OCI-LY3 (cell line): ENCODE measurements at regions not wholly inside any gene's neighbourhood (a gene's known extent, or its start where the extent isn't known, plus 50 kb on each side); places are given as distances from the start of the nearest gene placed in this dataset.

Experiments
- H2AFZ ChIP-seq: fragments of 200-600, 300-600 bp; shearing (Covaris generic); 2 replicates; pipeline ENCODE4 v1.6.0; 2014; ENCODE audit warnings: antibody characterized with exemption, low read depth, low read length
- H3K27ac ChIP-seq: fragments of 200-600, 300-600 bp; sonication (generic); 2 replicates; pipeline ENCODE4 v1.5.1; 2014; ENCODE audit warnings: mild to moderate bottlenecking, low read length, moderate library complexity, mixed read lengths
- H3K27me3 ChIP-seq: fragments of 200-600, 300-600 bp; sonication (generic); 2 replicates; pipeline ENCODE4 v1.6.1; 2014; ENCODE audit warnings: low read depth, low read length, mixed read lengths
- H3K36me3 ChIP-seq: fragments of 200-600, 300-600 bp; sonication (generic); replicated peaks from 2 replicates; pipeline ENCODE3; 2014; ENCODE audit warnings: low read depth, low read length, mixed read lengths
- H3K4me1 ChIP-seq: fragments of 300-600, 200-600 bp; sonication (generic); 2 replicates; pipeline ENCODE4 v1.6.1; 2014; ENCODE audit warnings: low read length, mixed read lengths
- H3K4me2 ChIP-seq: fragments of 200-600, 300-600 bp; sonication (generic); 2 replicates; pipeline ENCODE4 v1.6.1; 2014; ENCODE audit warnings: low read length, mixed read lengths
- H3K4me3 ChIP-seq: fragments of 300-600, 200-600 bp; sonication (generic); 2 replicates; pipeline ENCODE4 v1.5.1; 2014; ENCODE audit warnings: antibody characterized with exemption, mild to moderate bottlenecking, low read length, moderate library complexity
- H3K79me2 ChIP-seq: fragments of 300-600, 200-600 bp; shearing (Covaris generic); 2 replicates; pipeline ENCODE4 v1.6.1; 2014; ENCODE audit warnings: mild to moderate bottlenecking, low read length, mixed read lengths
- H3K9ac ChIP-seq: fragments of 300-600, 200-600 bp; shearing (Covaris generic); 2 replicates; pipeline ENCODE4 v1.6.0; 2014; ENCODE audit warnings: mild to moderate bottlenecking, low read length, moderate library complexity
- H3K9me3 ChIP-seq: fragments of 200-600, 300-600 bp; shearing (Covaris generic); 2 replicates; pipeline ENCODE4 v1.6.1; 2014; ENCODE audit warnings: low read length, mixed read lengths; ENCODE audit not compliant: insufficient read depth
- H4K20me1 ChIP-seq: fragments of 200-600, 300-600 bp; sonication (generic); 2 replicates; pipeline ENCODE4 v1.6.1; 2016; ENCODE audit warnings: low read length, mixed read lengths; ENCODE audit not compliant: insufficient read depth
- EZH2phosphoT487 ChIP-seq: fragments of 200-600 bp; shearing (Covaris generic); IDR thresholded peaks from 2 replicates; pipeline ENCODE4 v1.6.1; 2018; ENCODE audit warnings: antibody characterized with exemption, mixed run types, low read depth
- TF ChIP-seq, protein P1 (sequence below): fragments of 200-600, 300-600 bp; sonication (generic); IDR thresholded peaks from 2 replicates; pipeline ENCODE4 v1.5.1; 2014; ENCODE audit warnings: antibody characterized with exemption, low read length, low read depth

DNA sequence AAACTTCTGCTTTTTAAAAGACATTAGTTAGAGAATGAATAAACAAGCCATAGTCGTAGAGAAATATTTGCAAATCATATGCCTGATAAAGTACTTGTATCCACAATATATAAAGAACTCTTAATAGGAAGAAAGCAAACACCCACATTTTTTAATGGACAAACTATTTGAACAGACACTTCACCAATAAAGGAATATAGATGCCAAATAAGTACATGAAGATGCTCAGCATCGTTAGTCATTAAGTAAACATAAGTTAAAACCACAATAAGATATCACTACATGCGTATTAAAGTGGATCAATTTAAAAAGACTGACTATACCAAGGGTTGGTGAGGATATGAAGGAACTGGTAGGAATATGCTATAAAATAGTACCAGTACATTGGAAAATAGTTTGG is 142.3 kb upstream of the ZC3H11B start:
- no peak overlapping the region for H3K9ac ChIP-seq
- H3K9me3 ChIP-seq: no peaks in the 10 kb centered on the region
- H4K20me1 ChIP-seq: no peaks in the 10 kb centered on the region
- no peaks in the 10 kb centered on the region for H3K79me2 ChIP-seq
- no peaks in the 10 kb centered on the region for H3K4me1 ChIP-seq
- H3K36me3 ChIP-seq: no peaks in the 10 kb centered on the region
- no peak overlapping the region for H3K4me3 ChIP-seq
- no peak overlapping the region for H3K27ac ChIP-seq
- H2AFZ ChIP-seq: no peak overlapping the region
- H3K27me3 ChIP-seq: no peaks in the 10 kb centered on the region; the same call in 1 of the 2 replicates
- H3K4me2 ChIP-seq: no peak overlapping the region
- TF ChIP-seq, protein P1, sequence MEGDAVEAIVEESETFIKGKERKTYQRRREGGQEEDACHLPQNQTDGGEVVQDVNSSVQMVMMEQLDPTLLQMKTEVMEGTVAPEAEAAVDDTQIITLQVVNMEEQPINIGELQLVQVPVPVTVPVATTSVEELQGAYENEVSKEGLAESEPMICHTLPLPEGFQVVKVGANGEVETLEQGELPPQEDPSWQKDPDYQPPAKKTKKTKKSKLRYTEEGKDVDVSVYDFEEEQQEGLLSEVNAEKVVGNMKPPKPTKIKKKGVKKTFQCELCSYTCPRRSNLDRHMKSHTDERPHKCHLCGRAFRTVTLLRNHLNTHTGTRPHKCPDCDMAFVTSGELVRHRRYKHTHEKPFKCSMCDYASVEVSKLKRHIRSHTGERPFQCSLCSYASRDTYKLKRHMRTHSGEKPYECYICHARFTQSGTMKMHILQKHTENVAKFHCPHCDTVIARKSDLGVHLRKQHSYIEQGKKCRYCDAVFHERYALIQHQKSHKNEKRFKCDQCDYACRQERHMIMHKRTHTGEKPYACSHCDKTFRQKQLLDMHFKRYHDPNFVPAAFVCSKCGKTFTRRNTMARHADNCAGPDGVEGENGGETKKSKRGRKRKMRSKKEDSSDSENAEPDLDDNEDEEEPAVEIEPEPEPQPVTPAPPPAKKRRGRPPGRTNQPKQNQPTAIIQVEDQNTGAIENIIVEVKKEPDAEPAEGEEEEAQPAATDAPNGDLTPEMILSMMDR: no peak
- TF ChIP-seq EZH2phosphoT487: no peak

DNA sequence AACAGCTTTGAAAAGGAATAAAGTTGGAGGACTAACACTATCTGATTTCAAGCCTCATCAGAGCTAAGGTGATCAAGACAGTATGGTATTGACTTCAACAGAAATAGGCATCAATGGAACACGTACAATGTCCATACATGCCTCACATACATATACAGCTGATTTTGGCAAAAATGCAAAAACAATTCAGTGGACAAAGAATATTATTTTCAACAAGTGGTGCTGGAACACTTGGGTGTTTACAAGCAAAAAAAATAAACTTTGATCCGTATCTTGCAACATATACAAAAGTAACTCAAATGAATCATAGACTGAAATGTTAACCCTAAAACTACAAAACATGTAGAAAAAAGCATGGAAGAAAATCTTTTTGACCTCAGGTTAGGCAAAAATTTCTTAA is 141.9 kb upstream of the ZC3H11B start:
- Histone ChIP-seq H3K9ac (no peak overlapping the region), H3K79me2 (no peaks in the 10 kb centered on the region), H2AFZ (no peak overlapping the region), H4K20me1 (no peaks in the 10 kb centered on the region), H3K4me2 (no peak overlapping the region), H3K36me3 (no peaks in the 10 kb centered on the region), H3K4me1 (no peaks in the 10 kb centered on the region), H3K9me3 (no peaks in the 10 kb centered on the region), H3K27ac (no peak overlapping the region), H3K27me3 (no peaks in the 10 kb centered on the region; the same call in 1 of the 2 replicates), H3K4me3 (no peak overlapping the region)
- no peak for TF ChIP-seq EZH2phosphoT487
- TF ChIP-seq, protein P1: no peak

DNA sequence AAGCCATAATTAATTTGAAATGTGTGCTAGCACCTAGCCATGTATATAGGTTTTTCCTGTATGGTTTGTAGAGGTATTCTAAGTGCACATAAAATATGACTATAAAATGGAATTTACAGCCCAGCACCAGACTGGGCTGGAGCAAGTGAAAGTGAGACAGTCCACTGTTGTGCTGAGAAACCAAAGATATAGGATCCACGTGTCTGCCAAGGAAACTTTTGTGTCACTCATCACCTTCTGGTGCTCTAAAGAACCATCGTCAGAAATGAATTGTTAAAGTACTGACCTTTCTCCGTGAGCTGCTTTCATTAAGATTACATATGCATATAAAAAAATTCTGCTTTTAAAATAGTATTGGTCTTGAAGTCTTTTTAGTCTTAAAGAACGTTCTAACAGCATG is 141.0 kb upstream of the ZC3H11B start:
- H3K9ac ChIP-seq: no peak overlapping the region
- no peaks in the 10 kb centered on the region for H4K20me1 ChIP-seq
- H3K27ac ChIP-seq: no peak overlapping the region
- no peaks in the 10 kb centered on the region for H3K36me3 ChIP-seq
- TF ChIP-seq, protein P1: no peak
- no peak for TF ChIP-seq EZH2phosphoT487
- H3K27me3 ChIP-seq: no peaks in the 10 kb centered on the region; the same call in 1 of the 2 replicates
- H2AFZ ChIP-seq: no peak overlapping the region
- H3K79me2 ChIP-seq: no peaks in the 10 kb centered on the region
- H3K4me1 ChIP-seq: no peaks in the 10 kb centered on the region
- H3K4me3 ChIP-seq: no peak overlapping the region
- no peaks in the 10 kb centered on the region for H3K9me3 ChIP-seq
- no peak overlapping the region for H3K4me2 ChIP-seq

DNA sequence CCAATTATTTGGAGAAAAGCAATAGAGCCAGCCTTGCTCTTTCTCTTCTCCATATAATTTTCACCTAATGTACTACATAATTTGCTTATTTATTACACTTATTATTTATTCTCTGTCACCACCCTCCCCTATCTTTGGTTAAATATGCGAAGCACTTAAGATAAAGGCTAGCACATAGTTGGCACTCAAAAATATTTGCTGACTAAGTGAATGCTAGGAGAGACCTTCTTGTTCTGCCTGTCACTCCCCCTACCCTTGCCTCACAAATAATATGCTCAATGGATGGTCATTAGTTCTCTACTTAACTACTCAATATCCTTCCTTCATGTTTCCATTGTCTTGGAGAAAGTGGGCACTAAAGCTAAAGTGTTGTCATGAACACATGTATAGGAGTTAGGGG is 139.7 kb upstream of the ZC3H11B start:
- no peaks in the 10 kb centered on the region for H4K20me1 ChIP-seq
- H3K27ac ChIP-seq: no peak overlapping the region

More for the DNA sequence above, 139.7 kb upstream of the ZC3H11B start:
- Histone ChIP-seq H3K27me3 (no peaks in the 10 kb centered on the region; the same call in 1 of the 2 replicates), H3K9ac (no peak overlapping the region), H3K79me2 (no peaks in the 10 kb centered on the region), H3K4me3 (no peak overlapping the region), H2AFZ (no peak overlapping the region), H3K9me3 (no peaks in the 10 kb centered on the region), H3K4me1 (no peaks in the 10 kb centered on the region), H3K4me2 (no peak overlapping the region), H3K36me3 (no peaks in the 10 kb centered on the region)
- no peak for TF ChIP-seq EZH2phosphoT487
- TF ChIP-seq, protein P1: no peak
